Liver (tissue), 8 donors: ENCODE measurements at regions not wholly inside any gene's neighbourhood (a gene's known extent, or its start where the extent isn't known, plus 50 kb on each side); places are given as distances from the start of the nearest gene placed in this dataset.

ENCODE experiments used
- DNase-seq: peaks from one replicate; pipeline ENCODE4 v3.0.0-alpha.2; 2017; ENCODE audit warnings: low spot score
- H3K27ac ChIP-seq, 2 donors: one replicate each; pipeline ENCODE4 v1.7.0; 2013; ENCODE audit warnings: inconsistent platforms in 2 of 2, low read length in 2 of 2, control low read depth in 1 of 2, low read depth in 1 of 2, mild to moderate bottlenecking in 1 of 2
- H3K27me3 ChIP-seq, 4 donors: one replicate each; pipeline versions ENCODE4 v1.6.1 to v1.7.0; 2013; ENCODE audit warnings: low read length in 3 of 4, inconsistent platforms in 1 of 4, mild to moderate bottlenecking in 1 of 4, moderate library complexity in 1 of 4; ENCODE audit not compliant: control insufficient read depth in 4 of 4, insufficient read depth in 4 of 4
- H3K36me3 ChIP-seq, 4 donors: one replicate each; pipeline versions ENCODE4 v1.6.1 to v1.7.0; 2013; ENCODE audit warnings: low read length in 3 of 4, mild to moderate bottlenecking in 3 of 4, low read depth in 1 of 4, moderate library complexity in 1 of 4; ENCODE audit not compliant: control insufficient read depth in 4 of 4, insufficient read depth in 3 of 4
- H3K4me1 ChIP-seq, 4 donors: one replicate each; pipeline versions ENCODE4 v1.6.1 to v1.7.0; 2013; ENCODE audit warnings: low read length in 3 of 4, mild to moderate bottlenecking in 3 of 4, moderate library complexity in 1 of 4; ENCODE audit not compliant: control insufficient read depth in 4 of 4, insufficient read depth in 4 of 4
- H3K4me3 ChIP-seq, 3 donors: one replicate each; pipeline versions ENCODE4 v1.6.1 to v1.7.0; 2013; ENCODE audit warnings: low read length in 3 of 3, control low read depth in 1 of 3, low read depth in 1 of 3, mild to moderate bottlenecking in 1 of 3
- H3K9ac ChIP-seq, 2 donors: one replicate each; pipeline ENCODE4 v1.7.0; 2013; ENCODE audit warnings: low read length in 2 of 2, mild to moderate bottlenecking in 2 of 2, moderate library complexity in 2 of 2, control low read depth in 1 of 2, low read depth in 1 of 2
- H3K9me3 ChIP-seq, 4 donors: one replicate each; pipeline versions ENCODE4 v1.6.1 to v1.7.0; 2013; ENCODE audit warnings: low read length in 3 of 4; ENCODE audit not compliant: control insufficient read depth in 4 of 4
- EGR1 ChIP-seq, 2 donors: IDR thresholded peaks; 2 replicates each; pipeline ENCODE4 v1.6.1; 2016 to 2018; ENCODE audit warnings: antibody characterized with exemption in 2 of 2, low read depth in 2 of 2
- FOXA1 ChIP-seq: IDR thresholded peaks from 2 replicates; pipeline ENCODE4 v1.6.1; 2016; ENCODE audit warnings: antibody characterized with exemption
- FOXA2 ChIP-seq: IDR thresholded peaks from 2 replicates; pipeline ENCODE4 v1.6.1; 2016; ENCODE audit warnings: antibody characterized with exemption
- GABPA ChIP-seq, 2 donors: IDR thresholded peaks in 1 of 2; conservative IDR thresholded peaks in 1 of 2; 2 replicates each; pipeline ENCODE4 v1.6.1; 2016; ENCODE audit warnings: antibody characterized with exemption in 2 of 2, mild to moderate bottlenecking in 1 of 2, moderate library complexity in 1 of 2
- HNF4G ChIP-seq: IDR thresholded peaks from 2 replicates; pipeline ENCODE4 v1.6.1; 2016; ENCODE audit warnings: antibody characterized with exemption
- JUND ChIP-seq, 2 donors: IDR thresholded peaks; 2 replicates each; pipeline ENCODE4 v1.6.1; 2016; ENCODE audit warnings: antibody characterized with exemption in 2 of 2
- NR2F2 ChIP-seq: IDR thresholded peaks from 2 replicates; pipeline ENCODE4 v1.6.1; 2016; ENCODE audit warnings: antibody characterized with exemption
- RAD21 ChIP-seq, 2 donors: IDR thresholded peaks; 2 replicates each; pipeline ENCODE4 v1.6.1; 2016; ENCODE audit warnings: antibody characterized with exemption in 2 of 2, mild to moderate bottlenecking in 2 of 2
- RXRA ChIP-seq, 2 donors: IDR thresholded peaks; 2 replicates each; pipeline ENCODE4 v1.6.1; 2017 to 2018; ENCODE audit warnings: antibody characterized with exemption in 2 of 2, mild to moderate bottlenecking in 1 of 2
- SP1 ChIP-seq: IDR thresholded peaks from 2 replicates; pipeline ENCODE4 v1.6.1; 2018; ENCODE audit warnings: antibody characterized with exemption, mild to moderate bottlenecking
- TAF1 ChIP-seq: conservative IDR thresholded peaks from 2 replicates; pipeline ENCODE4 v1.6.1; 2016; ENCODE audit warnings: antibody characterized with exemption, mild to moderate bottlenecking
- YY1 ChIP-seq: IDR thresholded peaks from 2 replicates; pipeline ENCODE4 v1.6.1; 2016; ENCODE audit warnings: antibody characterized with exemption, mild to moderate bottlenecking
- WGBS: extraction: QIAGEN DNeasy Blood & Tissue Kit; methylation state at CpG from one replicate; pipeline ENCODE4 v1.1.7; 2013; 5-methylcytosine and 5-hydroxymethylcytosine counted together
- TF ChIP-seq, protein P1 (sequence below): IDR thresholded peaks from 2 replicates; pipeline ENCODE4 v1.6.1; 2016; ENCODE audit warnings: antibody characterized with exemption
- TF ChIP-seq, protein P2 (sequence below): IDR thresholded peaks from 2 replicates; pipeline ENCODE4 v1.6.1; 2016; ENCODE audit warnings: antibody characterized with exemption
- TF ChIP-seq, protein P3 (sequence below): fragments of 150-350 bp; IDR thresholded peaks from 2 replicates; pipeline ENCODE4 v1.5.1; 2017; ENCODE audit warnings: improper control_type of control experiment, low read depth, low read length; ENCODE audit not compliant: missing input control
- TF ChIP-seq, protein P4 (sequence below): IDR thresholded peaks from 2 replicates; pipeline ENCODE4 v1.6.1; 2016; ENCODE audit warnings: antibody characterized with exemption, mild to moderate bottlenecking
- TF ChIP-seq, protein P5 (sequence below): IDR thresholded peaks from 2 replicates; pipeline ENCODE4 v1.6.1; 2016; ENCODE audit warnings: antibody characterized with exemption
- donor health status: healthy.
- donor health status: healthy.
- donor health status: healthy.
- donor health status: healthy.
- donor health status: healthy.

DNA sequence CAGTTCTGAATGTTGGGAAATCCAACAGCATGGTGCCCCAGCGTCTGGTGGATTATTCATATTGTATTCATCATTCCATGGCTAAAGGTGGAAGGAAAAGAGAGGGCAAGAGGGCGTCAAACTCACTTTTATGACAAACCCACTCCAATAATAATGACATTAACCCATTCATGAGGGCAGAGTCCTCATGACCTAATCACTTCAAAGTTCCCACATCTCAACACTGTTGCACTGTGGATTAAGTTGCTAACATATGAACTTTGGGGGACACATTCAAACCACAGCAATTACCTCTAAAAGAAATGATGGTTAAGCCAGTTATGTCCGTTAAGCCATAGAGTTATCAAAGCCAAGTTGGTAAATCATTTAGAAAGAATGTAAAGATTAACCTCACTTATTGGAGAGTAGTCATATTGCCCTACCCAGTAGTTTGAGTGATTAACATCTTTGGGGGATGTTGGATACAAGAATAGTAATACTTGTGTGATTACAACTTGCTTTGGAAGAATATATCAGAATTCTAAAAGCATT, 212.4 kb upstream of the FLRT2 start:
- no peaks in the 10 kb centered on the region for H3K27me3 ChIP-seq
- 71% methylated on average over 3 of the region's 3 CpGs for WGBS
- H3K36me3 ChIP-seq: no peaks in the 10 kb centered on the region
- no peaks in the 10 kb centered on the region for H3K9me3 ChIP-seq
- H3K27ac ChIP-seq: no peak overlapping the region
- TF ChIP-seq RXRA (IDR thresholded peaks at IDR 0.05) (no peak), FOXA2 (no peak), HNF4G (no peak), FOXA1 (no peak), TAF1 (no peak), SP1 (no peak), RAD21 (IDR thresholded peaks at IDR 0.05) (no peak), GABPA (IDR thresholded peaks at IDR 0.05 in 1 of 2, conservative IDR thresholded peaks at IDR 0.05 in 1 of 2) (no peak), YY1 (no peak), JUND (IDR thresholded peaks at IDR 0.05) (no peak), NR2F2 (no peak)
- TF ChIP-seq, protein P1, sequence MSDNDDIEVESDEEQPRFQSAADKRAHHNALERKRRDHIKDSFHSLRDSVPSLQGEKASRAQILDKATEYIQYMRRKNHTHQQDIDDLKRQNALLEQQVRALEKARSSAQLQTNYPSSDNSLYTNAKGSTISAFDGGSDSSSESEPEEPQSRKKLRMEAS: no peak
- TF ChIP-seq, protein P2, sequence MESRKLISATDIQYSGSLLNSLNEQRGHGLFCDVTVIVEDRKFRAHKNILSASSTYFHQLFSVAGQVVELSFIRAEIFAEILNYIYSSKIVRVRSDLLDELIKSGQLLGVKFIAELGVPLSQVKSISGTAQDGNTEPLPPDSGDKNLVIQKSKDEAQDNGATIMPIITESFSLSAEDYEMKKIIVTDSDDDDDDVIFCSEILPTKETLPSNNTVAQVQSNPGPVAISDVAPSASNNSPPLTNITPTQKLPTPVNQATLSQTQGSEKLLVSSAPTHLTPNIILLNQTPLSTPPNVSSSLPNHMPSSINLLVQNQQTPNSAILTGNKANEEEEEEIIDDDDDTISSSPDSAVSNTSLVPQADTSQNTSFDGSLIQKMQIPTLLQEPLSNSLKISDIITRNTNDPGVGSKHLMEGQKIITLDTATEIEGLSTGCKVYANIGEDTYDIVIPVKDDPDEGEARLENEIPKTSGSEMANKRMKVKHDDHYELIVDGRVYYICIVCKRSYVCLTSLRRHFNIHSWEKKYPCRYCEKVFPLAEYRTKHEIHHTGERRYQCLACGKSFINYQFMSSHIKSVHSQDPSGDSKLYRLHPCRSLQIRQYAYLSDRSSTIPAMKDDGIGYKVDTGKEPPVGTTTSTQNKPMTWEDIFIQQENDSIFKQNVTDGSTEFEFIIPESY: no peak
- TF ChIP-seq, protein P3, sequence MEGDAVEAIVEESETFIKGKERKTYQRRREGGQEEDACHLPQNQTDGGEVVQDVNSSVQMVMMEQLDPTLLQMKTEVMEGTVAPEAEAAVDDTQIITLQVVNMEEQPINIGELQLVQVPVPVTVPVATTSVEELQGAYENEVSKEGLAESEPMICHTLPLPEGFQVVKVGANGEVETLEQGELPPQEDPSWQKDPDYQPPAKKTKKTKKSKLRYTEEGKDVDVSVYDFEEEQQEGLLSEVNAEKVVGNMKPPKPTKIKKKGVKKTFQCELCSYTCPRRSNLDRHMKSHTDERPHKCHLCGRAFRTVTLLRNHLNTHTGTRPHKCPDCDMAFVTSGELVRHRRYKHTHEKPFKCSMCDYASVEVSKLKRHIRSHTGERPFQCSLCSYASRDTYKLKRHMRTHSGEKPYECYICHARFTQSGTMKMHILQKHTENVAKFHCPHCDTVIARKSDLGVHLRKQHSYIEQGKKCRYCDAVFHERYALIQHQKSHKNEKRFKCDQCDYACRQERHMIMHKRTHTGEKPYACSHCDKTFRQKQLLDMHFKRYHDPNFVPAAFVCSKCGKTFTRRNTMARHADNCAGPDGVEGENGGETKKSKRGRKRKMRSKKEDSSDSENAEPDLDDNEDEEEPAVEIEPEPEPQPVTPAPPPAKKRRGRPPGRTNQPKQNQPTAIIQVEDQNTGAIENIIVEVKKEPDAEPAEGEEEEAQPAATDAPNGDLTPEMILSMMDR: no peak
- TF ChIP-seq, protein P4, sequence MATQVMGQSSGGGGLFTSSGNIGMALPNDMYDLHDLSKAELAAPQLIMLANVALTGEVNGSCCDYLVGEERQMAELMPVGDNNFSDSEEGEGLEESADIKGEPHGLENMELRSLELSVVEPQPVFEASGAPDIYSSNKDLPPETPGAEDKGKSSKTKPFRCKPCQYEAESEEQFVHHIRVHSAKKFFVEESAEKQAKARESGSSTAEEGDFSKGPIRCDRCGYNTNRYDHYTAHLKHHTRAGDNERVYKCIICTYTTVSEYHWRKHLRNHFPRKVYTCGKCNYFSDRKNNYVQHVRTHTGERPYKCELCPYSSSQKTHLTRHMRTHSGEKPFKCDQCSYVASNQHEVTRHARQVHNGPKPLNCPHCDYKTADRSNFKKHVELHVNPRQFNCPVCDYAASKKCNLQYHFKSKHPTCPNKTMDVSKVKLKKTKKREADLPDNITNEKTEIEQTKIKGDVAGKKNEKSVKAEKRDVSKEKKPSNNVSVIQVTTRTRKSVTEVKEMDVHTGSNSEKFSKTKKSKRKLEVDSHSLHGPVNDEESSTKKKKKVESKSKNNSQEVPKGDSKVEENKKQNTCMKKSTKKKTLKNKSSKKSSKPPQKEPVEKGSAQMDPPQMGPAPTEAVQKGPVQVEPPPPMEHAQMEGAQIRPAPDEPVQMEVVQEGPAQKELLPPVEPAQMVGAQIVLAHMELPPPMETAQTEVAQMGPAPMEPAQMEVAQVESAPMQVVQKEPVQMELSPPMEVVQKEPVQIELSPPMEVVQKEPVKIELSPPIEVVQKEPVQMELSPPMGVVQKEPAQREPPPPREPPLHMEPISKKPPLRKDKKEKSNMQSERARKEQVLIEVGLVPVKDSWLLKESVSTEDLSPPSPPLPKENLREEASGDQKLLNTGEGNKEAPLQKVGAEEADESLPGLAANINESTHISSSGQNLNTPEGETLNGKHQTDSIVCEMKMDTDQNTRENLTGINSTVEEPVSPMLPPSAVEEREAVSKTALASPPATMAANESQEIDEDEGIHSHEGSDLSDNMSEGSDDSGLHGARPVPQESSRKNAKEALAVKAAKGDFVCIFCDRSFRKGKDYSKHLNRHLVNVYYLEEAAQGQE: no peak
- H3K4me3 ChIP-seq: no peak overlapping the region
- DNase-seq: no peak
- H3K9ac ChIP-seq: no peak overlapping the region
- H3K4me1 ChIP-seq: no peaks in the 10 kb centered on the region

DNA sequence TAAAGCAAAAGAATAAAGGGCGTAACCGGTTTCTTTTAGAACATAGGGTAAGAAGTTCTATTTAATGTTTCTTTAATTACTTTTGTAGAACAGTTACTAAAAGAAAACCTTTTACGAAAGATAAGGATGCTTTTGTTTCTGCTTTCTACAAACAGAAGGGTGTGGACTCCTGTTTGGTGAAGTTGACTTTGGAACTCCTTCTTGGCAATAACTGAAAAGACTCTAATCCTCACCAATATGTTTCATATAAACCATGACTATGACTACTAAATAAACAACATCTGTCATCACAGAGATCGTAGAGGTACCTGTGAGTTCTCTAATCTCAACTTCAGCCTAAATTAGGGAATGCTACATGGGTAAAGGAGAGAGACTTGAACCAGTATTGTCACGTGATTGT, 210.8 kb upstream of the FLRT2 start:
- WGBS: 82% methylated on average over 5 of the region's 5 CpGs
- Histone ChIP-seq H3K9me3 (no peaks in the 10 kb centered on the region), H3K4me3 (no peak overlapping the region), H3K4me1 (no peaks in the 10 kb centered on the region), H3K36me3 (no peaks in the 10 kb centered on the region), H3K9ac (no peak overlapping the region), H3K27ac (no peak overlapping the region), H3K27me3 (no peaks in the 10 kb centered on the region)
- TF ChIP-seq RXRA (IDR thresholded peaks at IDR 0.05) (no peak), FOXA2 (no peak), EGR1 (IDR thresholded peaks at IDR 0.05; ENCODE audit: low read depth in 2 of 2) (no peak), YY1 (no peak), NR2F2 (no peak), SP1 (no peak), GABPA (IDR thresholded peaks at IDR 0.05 in 1 of 2, conservative IDR thresholded peaks at IDR 0.05 in 1 of 2) (no peak), JUND (IDR thresholded peaks at IDR 0.05) (no peak), FOXA1 (no peak), HNF4G (no peak), RAD21 (IDR thresholded peaks at IDR 0.05) (no peak), TAF1 (no peak)
- TF ChIP-seq, protein P5, sequence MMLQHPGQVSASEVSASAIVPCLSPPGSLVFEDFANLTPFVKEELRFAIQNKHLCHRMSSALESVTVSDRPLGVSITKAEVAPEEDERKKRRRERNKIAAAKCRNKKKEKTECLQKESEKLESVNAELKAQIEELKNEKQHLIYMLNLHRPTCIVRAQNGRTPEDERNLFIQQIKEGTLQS: no peak
- TF ChIP-seq, protein P4: no peak
- DNase-seq: no peak
